Ovary (tissue), 3 donors: ENCODE measurements at regions not wholly inside any gene's neighbourhood (a gene's known extent, or its start where the extent isn't known, plus 50 kb on each side); places are given as distances from the start of the nearest gene placed in this dataset.

Source experiments
- EP300 ChIP-seq: sonication (generic); formaldehyde crosslinking; IDR thresholded peaks from one replicate; pipeline ENCODE4 v1.6.1; 2017; ENCODE audit warnings: antibody characterized with exemption
- POLR2A ChIP-seq: fragments of 450-650 bp; IDR thresholded peaks from one replicate; pipeline ENCODE4 v1.6.1; 2017; ENCODE audit warnings: antibody characterized with exemption, mild to moderate bottlenecking, moderate library complexity
- TF ChIP-seq, protein P1 (sequence below), 3 donors: fragments of 450-650 bp in 2 of 3; fragments of 200-600 bp in 1 of 3; IDR thresholded peaks; one replicate each; pipeline versions ENCODE4 v1.5.1 to v1.8.0; 2016 to 2022; ENCODE audit warnings: antibody characterized with exemption in 3 of 3, mild to moderate bottlenecking in 1 of 3
- donor health status: DM: no; HTN: no; CAD: no.

DNA sequence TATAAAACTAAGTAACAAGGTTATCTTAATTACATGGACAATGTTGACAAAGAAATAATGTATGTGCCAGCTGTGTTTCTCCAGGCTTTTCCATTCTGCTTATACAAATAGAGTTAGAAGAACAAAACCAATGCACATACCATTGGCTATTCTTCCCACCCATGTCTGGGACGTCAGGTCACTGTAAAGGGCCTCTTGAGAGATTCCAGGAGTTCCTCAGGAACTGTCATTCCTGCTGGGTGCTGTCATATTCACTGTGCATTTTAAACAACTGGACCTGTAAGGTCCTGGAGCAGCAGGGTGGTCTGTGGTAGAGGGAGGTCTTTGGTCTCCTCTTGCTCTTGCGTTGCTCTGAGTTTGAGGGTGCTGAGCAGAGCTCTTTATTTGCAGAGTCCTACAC lies 74.6 kb upstream of the AP1S2 start:
- TF ChIP-seq, protein P1, sequence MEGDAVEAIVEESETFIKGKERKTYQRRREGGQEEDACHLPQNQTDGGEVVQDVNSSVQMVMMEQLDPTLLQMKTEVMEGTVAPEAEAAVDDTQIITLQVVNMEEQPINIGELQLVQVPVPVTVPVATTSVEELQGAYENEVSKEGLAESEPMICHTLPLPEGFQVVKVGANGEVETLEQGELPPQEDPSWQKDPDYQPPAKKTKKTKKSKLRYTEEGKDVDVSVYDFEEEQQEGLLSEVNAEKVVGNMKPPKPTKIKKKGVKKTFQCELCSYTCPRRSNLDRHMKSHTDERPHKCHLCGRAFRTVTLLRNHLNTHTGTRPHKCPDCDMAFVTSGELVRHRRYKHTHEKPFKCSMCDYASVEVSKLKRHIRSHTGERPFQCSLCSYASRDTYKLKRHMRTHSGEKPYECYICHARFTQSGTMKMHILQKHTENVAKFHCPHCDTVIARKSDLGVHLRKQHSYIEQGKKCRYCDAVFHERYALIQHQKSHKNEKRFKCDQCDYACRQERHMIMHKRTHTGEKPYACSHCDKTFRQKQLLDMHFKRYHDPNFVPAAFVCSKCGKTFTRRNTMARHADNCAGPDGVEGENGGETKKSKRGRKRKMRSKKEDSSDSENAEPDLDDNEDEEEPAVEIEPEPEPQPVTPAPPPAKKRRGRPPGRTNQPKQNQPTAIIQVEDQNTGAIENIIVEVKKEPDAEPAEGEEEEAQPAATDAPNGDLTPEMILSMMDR (IDR thresholded peaks at IDR 0.05): no peak
- TF ChIP-seq POLR2A (no peak), EP300 (no peak)
